Esophagus muscularis mucosa (tissue), 4 donors: ENCODE measurements at regions not wholly inside any gene's neighbourhood (a gene's known extent, or its start where the extent isn't known, plus 50 kb on each side); places are given as distances from the start of the nearest gene placed in this dataset.

Source experiments
- EP300 ChIP-seq: sonication (generic); formaldehyde crosslinking; IDR thresholded peaks from one replicate; pipeline ENCODE4 v1.6.1; 2017; ENCODE audit warnings: antibody characterized with exemption
- POLR2A ChIP-seq: fragments of 450-650 bp; IDR thresholded peaks from one replicate; pipeline ENCODE4 v1.6.1; 2017; ENCODE audit warnings: antibody characterized with exemption, moderate library complexity, mild to moderate bottlenecking, low read depth
- POLR2AphosphoS5 ChIP-seq, 2 donors: sonication (generic); formaldehyde crosslinking; IDR thresholded peaks; one replicate each; pipeline ENCODE4 v1.6.1; 2017; ENCODE audit warnings: antibody characterized with exemption in 2 of 2
- TF ChIP-seq, protein P1 (sequence below), 3 experiments: fragments of 200-600 bp in 2 of 3; fragments of 450-650 bp in 1 of 3; sonication (generic) in 2 of 3; IDR thresholded peaks; one replicate each; pipeline ENCODE4 v1.5.1; 2017 to 2019; ENCODE audit warnings: antibody characterized with exemption in 3 of 3, mild to moderate bottlenecking in 2 of 3, moderate library complexity in 1 of 3

DNA sequence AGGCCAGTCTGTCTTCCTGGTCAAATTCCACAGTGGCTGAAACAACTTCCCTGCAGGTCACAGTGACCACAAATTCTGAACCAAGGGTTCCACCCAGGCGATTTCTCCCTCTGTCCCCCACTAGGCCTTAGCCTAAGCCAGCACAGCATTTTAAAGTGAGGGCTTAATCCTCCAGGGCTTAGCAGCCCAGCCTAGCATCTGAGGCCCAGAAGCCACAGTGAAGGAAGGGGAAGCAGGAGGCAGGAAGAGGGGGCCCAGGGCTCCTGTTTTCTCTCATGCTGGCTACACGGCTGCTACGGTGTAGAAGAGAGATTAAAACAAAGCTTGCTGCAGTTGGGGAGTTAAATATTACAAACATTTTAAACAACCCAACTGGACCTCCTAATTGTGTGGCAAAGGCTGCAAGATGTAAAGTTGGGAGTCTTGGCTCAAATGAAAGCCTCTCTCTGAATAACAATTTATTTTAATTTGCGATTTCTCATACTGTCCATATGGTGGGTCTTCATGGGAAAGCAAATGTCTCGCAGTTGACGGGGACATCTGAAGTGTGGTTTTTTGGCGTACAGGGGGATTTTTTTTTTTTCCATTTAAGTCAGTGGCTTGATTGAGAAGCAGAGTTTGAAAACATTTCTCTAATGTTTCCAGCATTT, 170.8 kb upstream of the RAI2 start:
- TF ChIP-seq, protein P1, sequence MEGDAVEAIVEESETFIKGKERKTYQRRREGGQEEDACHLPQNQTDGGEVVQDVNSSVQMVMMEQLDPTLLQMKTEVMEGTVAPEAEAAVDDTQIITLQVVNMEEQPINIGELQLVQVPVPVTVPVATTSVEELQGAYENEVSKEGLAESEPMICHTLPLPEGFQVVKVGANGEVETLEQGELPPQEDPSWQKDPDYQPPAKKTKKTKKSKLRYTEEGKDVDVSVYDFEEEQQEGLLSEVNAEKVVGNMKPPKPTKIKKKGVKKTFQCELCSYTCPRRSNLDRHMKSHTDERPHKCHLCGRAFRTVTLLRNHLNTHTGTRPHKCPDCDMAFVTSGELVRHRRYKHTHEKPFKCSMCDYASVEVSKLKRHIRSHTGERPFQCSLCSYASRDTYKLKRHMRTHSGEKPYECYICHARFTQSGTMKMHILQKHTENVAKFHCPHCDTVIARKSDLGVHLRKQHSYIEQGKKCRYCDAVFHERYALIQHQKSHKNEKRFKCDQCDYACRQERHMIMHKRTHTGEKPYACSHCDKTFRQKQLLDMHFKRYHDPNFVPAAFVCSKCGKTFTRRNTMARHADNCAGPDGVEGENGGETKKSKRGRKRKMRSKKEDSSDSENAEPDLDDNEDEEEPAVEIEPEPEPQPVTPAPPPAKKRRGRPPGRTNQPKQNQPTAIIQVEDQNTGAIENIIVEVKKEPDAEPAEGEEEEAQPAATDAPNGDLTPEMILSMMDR (IDR thresholded peaks at IDR 0.05), result no peak
- TF ChIP-seq EP300 (no peak), POLR2A (no peak), POLR2AphosphoS5 (IDR thresholded peaks at IDR 0.05) (no peak)
